ENCODE measurements at regions not wholly inside any gene's neighbourhood (a gene's known extent, or its start where the extent isn't known, plus 50 kb on each side); places are given as distances from the start of the nearest gene placed in this dataset.
"Not testable (repeated sequence)": the region's sequence is repeated elsewhere in the genome, so short reads cannot be mapped to it uniquely, and the experiment has no call there.

DNA sequence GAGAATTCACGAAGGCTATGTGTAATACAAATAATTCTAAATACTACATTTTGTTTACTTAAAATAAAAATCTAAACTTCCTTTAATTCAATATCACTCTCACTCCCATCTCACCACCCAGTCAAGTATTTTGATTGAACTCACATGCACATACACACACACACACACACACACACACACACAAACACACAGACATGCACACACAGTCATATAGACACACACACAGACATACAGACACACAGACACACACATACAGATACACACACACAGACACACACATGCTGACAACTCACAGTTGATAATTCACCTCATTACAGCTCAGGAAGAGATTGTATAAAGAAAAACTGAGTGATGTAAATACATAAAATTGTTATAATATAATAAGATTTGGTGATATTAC, 559.8 kb upstream of the SLC35B3 start:
- DNase-seq (ENCODE audit: low spot score) = no peak

DNA sequence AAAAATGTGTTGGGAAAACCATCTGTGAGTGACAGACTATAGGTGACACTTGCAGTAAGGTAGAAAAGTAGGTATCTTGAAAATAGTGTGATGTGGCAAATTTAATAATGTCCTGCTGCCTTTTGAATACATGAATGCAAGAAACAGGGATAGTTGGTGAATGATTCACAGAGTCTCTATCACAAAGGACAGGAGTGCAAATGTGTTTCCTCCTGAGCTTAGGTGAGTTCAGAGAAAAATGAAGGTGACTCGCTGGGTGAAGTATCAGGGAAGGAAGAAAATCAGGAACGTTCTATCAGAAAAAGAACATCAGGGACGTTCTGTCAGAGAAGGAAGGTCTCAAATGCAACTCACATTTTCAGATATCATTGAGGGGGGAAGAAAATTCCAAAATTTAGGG, 557.8 kb upstream of the SLC35B3 start:
- DNase-seq (ENCODE audit: low spot score) = no peak

DNA sequence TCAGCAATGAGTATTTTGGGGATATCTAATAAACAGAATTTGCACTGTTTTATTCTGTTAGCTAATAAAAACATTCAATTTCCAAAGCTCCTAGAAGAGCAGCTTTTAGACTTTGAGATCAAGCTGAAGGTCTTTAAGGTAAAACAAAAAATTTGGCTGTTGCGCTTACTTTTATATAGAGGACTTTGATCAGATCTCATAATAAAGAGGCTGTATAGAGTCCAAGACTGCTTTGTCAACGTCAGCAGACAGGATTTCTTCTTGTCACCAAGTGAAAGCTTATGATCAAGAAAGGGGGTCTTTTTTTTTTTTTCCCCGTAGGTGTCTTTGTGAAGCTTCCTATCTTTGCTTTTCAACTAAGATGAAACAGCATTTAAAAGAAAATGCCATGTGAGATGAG, 556.5 kb upstream of the SLC35B3 start:
- no peak for DNase-seq (ENCODE audit: low spot score)

DNA sequence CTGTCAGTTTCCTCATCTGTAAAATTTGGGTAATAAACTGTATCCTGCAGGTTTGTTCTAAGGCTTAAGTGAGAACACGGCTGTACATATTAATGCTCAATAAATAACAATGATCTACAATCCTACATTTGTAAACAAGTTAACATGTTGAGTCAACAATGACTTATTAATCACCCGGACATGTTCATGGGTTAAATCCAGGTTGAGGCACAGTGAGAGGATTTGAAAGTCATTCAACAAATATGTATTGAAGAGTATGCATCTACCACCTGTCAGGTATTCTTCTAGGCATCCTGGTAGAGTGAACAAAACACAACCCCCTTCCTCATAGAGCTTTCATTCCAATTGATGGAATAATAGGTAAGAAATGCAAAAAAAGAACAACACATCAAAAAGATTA, 554.7 kb upstream of the SLC35B3 start:
- DNase-seq (ENCODE audit: low spot score) = no peak

DNA sequence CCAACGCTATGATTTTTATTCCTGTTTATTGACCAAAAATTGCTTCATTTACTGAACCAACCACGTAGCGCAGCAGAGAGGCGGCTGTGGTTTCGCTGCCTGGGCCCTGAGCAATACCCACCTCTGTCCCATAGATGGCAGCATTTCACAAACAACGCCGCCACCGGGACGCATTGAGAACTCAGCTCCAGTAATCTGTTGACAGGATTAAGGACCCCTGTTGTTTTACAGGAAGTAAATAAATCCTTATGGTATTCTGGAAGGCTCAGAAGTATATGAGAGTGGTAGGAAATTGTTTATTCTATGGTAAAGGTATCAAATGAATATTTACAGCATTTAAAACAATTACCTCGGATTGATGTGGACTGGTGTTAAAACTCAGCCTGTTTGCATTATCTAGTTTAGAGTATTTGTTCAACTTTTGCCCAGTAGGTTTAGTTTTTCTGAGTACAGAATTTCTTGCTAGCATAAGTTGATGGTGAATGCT, 547.9 kb upstream of the SLC35B3 start:
- peak; percentile 39 for DNase-seq (ENCODE audit: low spot score)

DNA sequence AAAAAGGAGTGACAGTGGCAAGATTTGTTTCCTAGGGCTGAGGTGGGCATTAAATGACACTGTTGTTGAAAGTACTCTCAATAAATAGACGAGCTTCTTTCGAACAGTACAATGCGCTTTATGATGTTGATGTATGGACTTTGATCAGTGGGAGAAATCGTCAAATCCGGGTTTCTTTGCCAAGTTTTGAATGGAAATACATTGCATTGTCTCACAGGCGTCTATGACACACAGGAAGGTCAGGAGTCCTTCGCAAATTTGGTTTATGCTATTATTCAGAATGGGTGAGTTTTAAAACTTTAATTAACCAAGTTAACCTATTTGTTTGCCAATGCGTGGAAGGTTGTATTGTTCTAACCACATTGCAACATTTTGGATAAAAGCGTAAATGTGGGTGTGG, 547.3 kb upstream of the SLC35B3 start:
- no peak for DNase-seq (ENCODE audit: low spot score)

DNA sequence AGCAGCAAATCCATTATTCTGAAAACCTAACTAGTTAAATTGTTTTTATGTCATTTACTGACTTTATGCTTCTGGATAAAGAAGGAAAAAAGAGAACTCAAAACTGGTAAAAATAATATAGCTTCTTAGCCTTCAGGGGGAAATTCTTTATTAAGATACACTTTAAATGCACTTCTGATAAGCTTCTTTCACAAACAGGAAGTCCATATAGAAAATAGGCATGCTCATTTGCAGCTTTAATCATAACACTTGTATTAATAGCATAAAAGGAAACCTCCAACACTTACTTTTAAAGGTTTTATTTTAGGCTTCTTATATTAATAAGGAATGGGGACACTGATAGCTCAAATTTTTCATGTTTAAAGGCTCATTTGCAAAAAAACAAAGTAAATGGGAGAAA, 538.0 kb upstream of the SLC35B3 start:
- DNase-seq (ENCODE audit: low spot score) = no peak

DNA sequence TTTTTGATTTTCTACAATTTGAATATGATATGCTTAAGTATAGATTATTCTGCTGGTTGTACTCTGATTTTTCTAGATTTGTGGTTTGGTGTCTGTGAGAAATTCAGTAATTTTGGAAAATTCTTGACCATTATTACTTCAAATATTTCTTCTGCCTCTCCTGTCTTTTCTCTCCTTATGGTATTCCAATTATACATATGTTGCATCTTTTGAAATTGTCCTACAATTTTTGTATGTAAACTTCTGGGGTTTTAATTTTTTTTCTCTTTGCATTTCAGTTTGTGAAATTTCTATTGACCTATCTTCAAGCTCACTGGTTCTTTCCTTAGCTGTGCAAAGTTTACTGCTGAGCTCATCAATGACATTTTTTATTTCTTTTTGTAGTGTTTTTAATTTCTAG, 534.4 kb upstream of the SLC35B3 start:
- DNase-seq (ENCODE audit: low spot score) = no peak

DNA sequence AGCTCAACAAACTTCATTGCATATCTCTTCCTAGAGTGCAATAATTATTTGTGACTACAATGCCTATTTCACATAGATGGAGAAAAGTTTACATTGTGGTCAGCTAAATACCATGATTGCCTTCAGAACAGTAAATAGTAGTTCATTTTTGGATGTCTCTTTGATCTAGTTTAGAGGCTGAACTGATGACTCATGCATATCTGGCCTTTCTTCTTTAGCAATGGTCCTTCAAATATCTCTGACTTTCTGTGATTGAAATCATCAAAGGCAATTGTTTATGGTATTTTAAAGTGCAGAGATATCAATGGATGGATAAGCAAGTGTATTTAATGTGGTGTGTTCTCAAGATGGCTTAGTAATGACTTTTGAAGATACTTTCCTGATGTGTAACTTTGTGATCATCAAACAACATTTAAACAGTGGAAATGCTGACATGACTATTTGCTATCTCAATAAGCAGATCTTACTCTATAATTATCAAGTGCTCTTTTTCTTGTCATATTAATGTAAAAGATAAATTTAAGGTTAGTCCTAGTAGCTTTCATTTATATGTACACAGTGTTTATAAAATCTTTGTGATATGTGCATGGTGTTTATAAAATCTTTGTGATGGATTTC, 523.7 kb upstream of the SLC35B3 start:
- DNase-seq (ENCODE audit: low spot score) = no peak

DNA sequence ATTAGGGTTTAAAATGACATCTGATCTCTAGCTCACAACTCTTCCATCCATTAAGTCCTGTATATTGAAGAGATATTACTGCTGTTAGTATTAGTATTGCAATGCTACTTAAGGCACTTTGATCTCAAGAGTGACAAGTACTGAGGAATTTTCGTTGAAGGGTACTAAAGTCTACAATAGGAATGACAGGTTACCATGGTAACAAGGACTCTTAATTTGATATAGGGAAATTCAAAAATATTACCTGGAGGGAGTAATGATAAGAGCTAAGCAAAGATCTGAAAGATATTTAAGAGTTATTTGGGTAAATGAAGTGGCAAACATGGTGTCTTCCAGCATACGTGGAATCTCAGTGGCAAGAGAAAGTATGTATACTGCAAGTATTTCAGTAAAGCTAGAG, 518.0 kb upstream of the SLC35B3 start:
- DNase-seq (ENCODE audit: low spot score) = no peak

DNA sequence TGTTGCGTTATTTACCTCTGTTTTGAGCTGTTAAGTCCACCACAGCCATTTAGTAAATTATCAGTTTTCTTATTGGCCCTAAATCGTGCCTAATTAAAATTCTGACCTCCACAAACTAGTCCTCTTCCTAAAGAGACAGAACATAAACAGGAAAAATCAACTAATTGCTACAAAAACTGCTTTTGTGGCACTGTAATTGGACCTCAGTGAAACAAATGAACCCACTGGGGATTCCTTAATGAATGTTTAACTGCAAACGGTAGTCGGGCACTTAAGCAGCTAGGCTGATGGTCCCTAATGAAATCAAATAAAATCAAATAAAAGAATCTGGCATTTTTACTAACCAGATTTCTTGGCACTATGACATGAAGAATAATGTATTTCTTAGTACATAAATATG, 513.4 kb upstream of the SLC35B3 start:
- no peak for DNase-seq (ENCODE audit: low spot score)

DNA sequence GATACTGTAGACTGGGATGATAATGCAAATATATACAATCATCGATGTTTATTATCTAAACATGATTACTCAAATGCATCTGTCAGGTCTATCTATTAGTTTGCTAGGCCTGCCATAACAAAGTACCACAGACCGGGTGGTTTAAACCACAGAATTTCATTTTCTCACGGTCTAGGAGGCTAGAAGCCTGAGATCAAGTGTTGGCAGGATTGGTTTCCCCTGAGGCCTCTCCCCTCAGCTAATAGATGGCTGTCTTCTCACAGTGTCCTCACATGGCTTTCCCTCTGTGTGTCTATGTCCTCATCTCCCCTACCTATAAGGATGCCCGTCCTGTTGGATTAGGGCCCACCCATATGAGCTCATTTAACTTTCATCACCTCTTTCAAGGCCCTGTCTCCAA, 512.6 kb upstream of the SLC35B3 start:
- DNase-seq (ENCODE audit: low spot score) = no peak

DNA sequence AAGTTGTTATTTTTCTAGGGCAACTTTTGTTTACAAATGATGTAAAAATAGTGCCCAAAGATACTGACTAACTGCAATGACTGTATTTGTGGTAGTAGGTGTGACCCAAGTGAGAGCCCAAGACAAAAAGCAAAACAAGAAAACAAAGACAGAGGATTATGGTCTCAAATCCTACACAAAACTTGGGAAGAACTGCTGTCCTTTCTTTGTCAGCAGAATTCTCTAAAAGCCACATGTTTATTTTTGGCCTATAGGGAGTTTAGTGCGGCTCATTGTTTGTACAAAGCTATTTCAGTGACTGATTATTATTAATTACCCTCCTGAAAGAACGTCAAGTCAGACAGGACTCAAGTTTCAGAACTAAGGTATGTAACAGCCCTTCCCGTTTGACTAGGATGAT, 509.2 kb upstream of the SLC35B3 start:
- DNase-seq (ENCODE audit: low spot score) = no peak

DNA sequence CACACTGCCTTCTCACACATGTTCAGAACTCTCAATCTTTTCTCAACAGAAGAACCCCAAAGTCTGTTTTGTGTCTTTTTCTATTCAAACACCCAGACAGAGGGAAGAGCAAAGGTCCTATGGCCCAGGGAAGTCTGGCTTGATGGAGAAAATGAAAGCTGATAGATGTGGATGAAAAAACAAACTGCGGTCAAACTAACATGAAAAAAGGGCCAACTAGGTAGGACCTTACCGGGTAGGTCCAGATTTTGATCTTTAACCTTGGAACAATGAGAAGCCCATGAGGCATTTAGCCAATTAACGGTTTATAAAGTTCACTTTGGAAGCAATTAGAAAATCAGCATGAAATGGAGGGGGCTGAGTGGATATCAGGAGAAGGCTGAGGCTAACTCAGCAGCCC, 507.7 kb upstream of the SLC35B3 start:
- no peak for DNase-seq (ENCODE audit: low spot score)

DNA sequence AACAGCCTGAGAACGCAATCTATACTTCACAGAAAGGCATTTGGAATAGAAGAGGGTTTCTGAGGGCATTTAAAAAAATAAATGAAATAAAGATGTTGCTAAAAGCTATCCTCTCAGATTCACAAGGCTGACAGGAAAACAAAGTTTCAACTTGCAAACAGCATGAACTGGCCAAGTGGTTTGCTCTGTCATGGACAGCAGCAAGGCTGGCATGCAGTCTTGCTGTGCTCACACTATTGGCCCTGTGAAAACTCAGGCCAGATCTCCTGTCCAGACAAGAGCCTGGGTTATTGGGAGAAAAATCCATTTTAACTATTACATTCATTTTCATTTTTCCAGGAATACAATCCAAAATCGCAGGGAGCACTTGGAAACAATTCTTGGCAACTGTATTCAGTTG, 506.2 kb upstream of the SLC35B3 start:
- DNase-seq (ENCODE audit: low spot score) = no peak

DNA sequence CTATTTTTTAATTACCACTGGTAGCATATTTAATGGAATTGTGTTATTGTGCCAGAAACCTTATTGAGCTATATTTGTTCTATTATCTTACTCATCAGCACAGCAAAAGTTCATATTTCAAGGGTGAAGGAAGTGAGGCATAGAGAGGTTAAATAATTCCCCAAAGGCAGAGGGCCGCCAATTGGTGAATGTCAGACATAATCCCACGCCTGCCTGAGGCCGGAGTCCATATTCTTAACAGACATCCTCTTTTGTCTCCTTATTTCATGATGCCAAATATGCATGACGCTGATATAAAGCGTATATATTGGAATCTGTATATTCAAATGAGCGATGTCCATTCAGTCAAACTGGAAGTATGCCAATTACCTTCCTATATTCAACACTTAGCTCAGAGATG, 505.0 kb upstream of the SLC35B3 start:
- DNase-seq (ENCODE audit: low spot score) = no peak

DNA sequence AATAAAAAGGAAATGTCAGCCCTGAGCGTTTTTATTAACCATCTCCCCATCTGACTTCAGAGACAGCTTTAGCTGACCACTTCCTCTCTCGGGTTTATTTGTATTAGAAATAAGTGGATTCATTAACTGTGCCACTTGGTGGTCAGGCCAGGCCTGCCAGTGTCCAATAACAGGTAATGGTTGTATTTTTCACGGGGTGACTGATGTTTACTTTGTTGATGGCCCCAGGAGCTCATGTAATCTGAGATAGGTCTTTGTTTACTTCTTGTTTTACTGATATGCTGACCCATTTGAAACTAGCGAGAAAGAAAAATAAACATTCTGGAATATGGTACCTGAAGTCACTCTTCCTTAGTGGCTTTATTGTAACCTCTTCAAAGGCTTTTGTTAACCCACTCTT, 504.3 kb upstream of the SLC35B3 start:
- DNase-seq (ENCODE audit: low spot score) = no peak

DNA sequence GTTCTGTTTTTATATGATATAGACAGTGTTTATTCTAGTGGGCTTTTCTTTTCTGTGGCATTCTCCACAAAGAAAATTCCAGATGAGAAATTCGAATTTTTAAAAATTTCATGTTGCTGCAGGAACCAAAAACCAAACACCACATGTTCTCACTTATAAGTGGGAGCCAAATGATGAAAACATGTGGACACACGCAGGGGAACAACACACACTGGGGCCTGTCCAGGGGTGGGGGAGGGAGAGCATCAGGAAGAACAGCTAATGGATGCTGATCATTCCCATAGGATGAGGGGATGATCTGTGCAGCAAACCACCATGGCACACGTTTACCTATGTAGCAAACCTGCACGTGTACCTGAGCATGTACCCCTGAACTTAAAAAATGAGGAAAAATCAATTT, 499.0 kb upstream of the SLC35B3 start:
- no peak for DNase-seq (ENCODE audit: low spot score)

DNA sequence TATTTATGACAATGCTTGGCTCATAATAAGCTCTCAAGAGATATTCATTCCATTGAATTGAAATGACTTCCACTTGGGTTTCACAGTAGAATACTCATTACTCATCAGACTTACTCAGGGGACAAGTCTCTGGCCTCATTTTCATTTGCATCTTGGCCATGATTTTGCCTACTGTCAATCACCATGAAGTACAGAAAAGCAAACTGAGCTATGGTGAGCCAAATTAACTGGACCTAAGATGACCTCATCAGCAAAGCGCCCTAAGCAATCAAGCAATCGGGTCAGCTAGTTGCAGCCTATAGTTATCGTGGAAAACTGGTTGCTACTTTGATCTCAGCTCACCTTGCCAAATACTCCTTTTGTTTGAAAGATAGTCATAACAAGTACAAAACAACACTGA, 494.7 kb upstream of the SLC35B3 start:
- no peak for DNase-seq (ENCODE audit: low spot score)

DNA sequence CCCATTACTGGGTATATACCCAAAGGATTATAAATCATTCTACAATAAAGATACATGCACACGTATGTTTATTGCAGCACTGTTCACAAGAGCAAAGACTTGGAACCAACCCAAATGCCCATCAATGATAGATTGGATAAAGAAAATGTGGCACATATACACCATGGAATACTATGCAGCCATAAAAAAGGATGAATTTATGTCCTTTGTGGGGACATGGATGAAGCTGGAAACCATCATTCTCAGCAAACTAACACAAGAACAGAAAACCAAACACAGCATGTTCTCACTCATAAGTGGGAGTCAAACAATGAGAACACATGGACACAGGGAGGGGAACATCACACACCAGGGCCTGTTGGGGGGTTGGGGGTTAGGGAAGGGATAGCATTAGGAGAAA, 484.9 kb upstream of the SLC35B3 start:
- not testable (repeated sequence) for DNase-seq (ENCODE audit: low spot score)

DNA sequence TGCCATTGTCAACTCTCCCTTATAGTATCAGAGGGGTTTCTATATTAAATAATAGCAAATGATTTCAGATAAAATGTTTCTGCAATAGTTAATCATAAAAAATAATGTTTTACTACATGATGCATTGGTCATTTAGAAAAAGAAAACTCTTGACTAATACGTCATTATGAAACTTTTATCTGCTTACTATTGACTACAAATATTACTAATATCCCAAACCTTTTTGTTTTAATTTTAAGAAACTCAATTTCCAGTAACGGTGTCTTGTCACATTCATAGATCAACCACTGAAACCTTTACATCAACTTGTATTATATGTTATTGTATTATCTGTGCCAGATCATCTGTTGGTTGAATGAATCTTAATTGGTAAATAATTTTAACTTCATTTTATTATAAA, 482.9 kb upstream of the SLC35B3 start:
- no peak for DNase-seq (ENCODE audit: low spot score)

DNA sequence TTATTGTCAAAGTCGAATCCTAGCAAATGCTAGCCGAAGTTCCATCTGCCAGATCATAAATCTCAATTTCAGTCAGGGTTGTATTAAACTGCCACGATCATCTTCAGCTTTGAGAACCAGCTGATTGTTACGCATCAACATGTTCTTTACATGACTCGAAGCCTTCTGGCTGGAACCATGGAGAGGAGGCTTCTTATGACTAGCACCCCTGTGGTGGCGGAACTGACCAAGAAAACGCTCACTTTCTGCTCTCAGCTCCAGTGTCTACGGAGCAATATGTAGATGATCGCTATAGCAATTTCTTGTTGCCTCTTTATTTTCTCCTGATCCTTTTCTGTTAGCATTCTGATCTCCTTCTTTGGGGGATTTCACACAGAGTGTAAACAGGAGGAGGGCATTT, 479.4 kb upstream of the SLC35B3 start:
- DNase-seq (ENCODE audit: low spot score) = no peak

DNA sequence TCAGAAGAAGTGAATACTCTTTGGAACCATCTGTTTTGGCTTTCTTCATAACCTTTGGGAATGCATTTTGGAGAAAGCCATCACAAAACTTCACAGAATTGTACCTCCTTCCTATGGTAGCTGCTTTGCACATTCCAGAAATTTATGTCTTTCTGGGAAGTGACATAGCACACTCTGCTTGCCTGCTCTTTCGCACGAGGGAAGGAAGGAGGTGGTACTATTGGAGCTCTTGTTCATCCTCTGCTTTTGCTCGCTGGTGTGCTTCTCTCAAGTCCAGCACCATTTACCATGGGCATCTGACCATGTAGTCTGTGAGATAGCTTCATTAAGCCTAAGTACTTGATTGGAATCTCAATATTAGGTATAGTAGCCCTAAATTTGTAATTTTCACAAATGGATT, 473.3 kb upstream of the SLC35B3 start:
- DNase-seq (ENCODE audit: low spot score) = no peak

DNA sequence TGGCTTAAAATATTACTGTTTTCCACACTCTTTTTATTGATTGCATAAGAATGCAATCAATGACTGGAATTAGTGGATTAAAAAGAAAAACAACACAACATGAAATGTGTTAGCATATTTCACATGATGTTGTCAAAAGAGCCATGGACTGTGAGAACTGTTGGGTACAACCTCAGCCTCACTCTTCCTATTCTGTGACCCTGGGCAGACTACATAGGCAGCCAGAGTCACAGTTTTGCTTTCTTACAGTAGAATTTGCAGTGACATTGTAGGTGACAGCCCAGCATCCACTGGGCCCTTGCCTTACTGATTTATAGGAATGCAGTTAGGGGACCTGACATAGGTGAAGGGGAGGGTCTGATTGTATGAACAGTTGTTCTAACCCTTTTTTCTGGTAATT, 471.4 kb upstream of the SLC35B3 start:
- no peak for DNase-seq (ENCODE audit: low spot score)

DNA sequence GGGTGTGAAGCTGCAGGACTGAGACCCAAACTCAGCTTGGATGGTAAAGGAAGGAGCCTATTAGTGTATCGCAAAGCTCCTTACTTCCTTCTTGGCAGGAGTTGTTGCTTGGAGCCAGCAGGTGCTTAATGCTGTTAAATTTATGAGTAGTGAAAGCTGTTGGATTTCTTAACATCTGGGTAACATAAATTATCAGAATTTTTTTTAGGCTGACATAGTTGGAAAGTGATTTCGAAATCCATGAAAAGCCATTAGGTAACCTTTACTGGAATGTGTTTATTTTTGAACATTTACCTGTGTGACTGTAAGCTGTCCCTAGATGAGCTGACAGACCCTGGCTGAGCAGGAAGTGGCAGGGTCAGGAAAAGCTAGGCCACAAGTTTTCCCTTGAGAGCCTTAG, 470.4 kb upstream of the SLC35B3 start:
- no peak for DNase-seq (ENCODE audit: low spot score)

All from germinal center (tissue), 1 donor.